ENCODE measurements at regions not wholly inside any gene's neighbourhood (a gene's known extent, or its start where the extent isn't known, plus 50 kb on each side); places are given as distances from the start of the nearest gene placed in this dataset.

DNA sequence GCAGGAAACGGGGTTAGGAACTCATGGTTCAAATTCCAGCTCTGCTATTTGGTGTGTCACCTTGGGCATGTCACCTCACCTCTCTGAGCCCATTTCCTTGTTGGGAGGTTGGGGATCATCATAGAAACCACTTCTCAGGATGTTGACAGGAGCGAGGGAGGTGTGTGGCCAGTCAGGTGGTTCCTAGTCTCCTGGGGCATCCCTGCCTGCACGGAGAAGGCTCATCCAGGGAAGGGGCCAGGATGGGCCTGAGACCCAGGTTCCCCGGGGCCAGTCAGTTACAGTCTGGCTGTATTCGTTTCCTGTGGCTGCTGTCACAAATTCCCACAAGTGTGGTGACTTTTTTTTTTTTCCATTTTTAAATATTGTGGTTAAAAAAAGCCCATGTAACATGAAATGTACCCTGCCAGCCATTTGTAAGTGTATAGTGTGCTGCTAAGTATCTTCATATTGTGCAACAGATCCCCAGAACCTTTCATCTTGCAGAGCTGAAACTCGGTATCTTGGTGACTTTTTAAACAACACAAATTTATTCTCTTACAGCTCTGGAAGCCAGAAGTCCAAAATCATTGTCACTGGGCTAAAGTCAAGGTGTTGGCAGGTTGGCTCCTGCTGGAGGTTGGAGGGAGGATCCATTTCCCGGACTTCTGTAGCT, 78.7 kb upstream of the UNC5A start:
- Histone ChIP-seq H2AFZ (ENCODE audit: low read depth, low read length, poor library complexity, severe bottlenecking) (no peak overlapping the region), H3K4me1 (ENCODE audit: control insufficient read depth in 1 of 2, insufficient read depth in 2 of 2, low read length in 2 of 2) (no peaks in the 10 kb centered on the region), H3K9ac (ENCODE audit: low read length) (no peak overlapping the region), H3K79me2 (ENCODE audit: insufficient read depth, low read length) (no peaks in the 10 kb centered on the region), H3K4me3 (replicated peaks in 1 of 2; ENCODE audit: low read depth in 1 of 2, low read length in 2 of 2) (no peak overlapping the region), H4K20me1 (ENCODE audit: insufficient read depth) (no peaks in the 10 kb centered on the region), H3K27ac (ENCODE audit: low read depth, low read length) (no peak overlapping the region), H3K27me3 (ENCODE audit: insufficient read depth, low read length) (0 out of 2 replicates have a peak, but pooled peaks cover 5% of the 10 kb centered on the region), H3K36me3 (ENCODE audit: control insufficient read depth in 1 of 2, insufficient read depth in 2 of 2, low read length in 2 of 2) (no peaks in the 10 kb centered on the region), H3K4me2 (ENCODE audit: low read length) (no peak overlapping the region), H3K9me2 (ENCODE audit: insufficient read depth) (no peaks in the 10 kb centered on the region), H3K9me3 (ENCODE audit: control insufficient read depth in 1 of 2, insufficient read depth in 1 of 2, low read depth in 1 of 2, low read length in 2 of 2) (peaks cover 0 to 4% of the 10 kb centered on the region in 2 experiments; a peak in 1 of 4 replicates)
- CTCF ChIA-PET, result no interaction called here
- TF ChIP-seq POLR2A (IDR thresholded peaks at IDR 0.05; ENCODE audit: borderline replicate concordance, extremely low read depth, insufficient read depth, insufficient read length) (no peak), CEBPB (IDR thresholded peaks at IDR 0.05; ENCODE audit: low read depth) (no peak), FOSL1 (IDR thresholded peaks at IDR 0.05; ENCODE audit: low read depth) (no peak), ATF3 (IDR thresholded peaks at IDR 0.05) (no peak), ZNF274 (IDR thresholded peaks at IDR 0.05; ENCODE audit: low read depth, low read length) (no peak), YY1 (IDR thresholded peaks at IDR 0.05; ENCODE audit: extremely low read depth, insufficient replicate concordance, low read depth, low read length) (no peak), ELF1 (IDR thresholded peaks at IDR 0.05; ENCODE audit: borderline replicate concordance, low read depth) (no peak), POLR2AphosphoS5 (IDR thresholded peaks at IDR 0.05; ENCODE audit: low read depth, low read length) (no peak), CTCF (IDR thresholded peaks at IDR 0.05 in 2 of 3, conservative IDR thresholded peaks at IDR 0.05 in 1 of 3; ENCODE audit: borderline replicate concordance in 1 of 3, insufficient read depth in 1 of 3, low read depth in 2 of 3, low read length in 2 of 3) (no peak)
- TF ChIP-seq, protein P1, sequence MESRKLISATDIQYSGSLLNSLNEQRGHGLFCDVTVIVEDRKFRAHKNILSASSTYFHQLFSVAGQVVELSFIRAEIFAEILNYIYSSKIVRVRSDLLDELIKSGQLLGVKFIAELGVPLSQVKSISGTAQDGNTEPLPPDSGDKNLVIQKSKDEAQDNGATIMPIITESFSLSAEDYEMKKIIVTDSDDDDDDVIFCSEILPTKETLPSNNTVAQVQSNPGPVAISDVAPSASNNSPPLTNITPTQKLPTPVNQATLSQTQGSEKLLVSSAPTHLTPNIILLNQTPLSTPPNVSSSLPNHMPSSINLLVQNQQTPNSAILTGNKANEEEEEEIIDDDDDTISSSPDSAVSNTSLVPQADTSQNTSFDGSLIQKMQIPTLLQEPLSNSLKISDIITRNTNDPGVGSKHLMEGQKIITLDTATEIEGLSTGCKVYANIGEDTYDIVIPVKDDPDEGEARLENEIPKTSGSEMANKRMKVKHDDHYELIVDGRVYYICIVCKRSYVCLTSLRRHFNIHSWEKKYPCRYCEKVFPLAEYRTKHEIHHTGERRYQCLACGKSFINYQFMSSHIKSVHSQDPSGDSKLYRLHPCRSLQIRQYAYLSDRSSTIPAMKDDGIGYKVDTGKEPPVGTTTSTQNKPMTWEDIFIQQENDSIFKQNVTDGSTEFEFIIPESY (IDR thresholded peaks at IDR 0.05; ENCODE audit: extremely low read depth, insufficient replicate concordance, low read length), result no peak
- TF ChIP-seq, protein P2, sequence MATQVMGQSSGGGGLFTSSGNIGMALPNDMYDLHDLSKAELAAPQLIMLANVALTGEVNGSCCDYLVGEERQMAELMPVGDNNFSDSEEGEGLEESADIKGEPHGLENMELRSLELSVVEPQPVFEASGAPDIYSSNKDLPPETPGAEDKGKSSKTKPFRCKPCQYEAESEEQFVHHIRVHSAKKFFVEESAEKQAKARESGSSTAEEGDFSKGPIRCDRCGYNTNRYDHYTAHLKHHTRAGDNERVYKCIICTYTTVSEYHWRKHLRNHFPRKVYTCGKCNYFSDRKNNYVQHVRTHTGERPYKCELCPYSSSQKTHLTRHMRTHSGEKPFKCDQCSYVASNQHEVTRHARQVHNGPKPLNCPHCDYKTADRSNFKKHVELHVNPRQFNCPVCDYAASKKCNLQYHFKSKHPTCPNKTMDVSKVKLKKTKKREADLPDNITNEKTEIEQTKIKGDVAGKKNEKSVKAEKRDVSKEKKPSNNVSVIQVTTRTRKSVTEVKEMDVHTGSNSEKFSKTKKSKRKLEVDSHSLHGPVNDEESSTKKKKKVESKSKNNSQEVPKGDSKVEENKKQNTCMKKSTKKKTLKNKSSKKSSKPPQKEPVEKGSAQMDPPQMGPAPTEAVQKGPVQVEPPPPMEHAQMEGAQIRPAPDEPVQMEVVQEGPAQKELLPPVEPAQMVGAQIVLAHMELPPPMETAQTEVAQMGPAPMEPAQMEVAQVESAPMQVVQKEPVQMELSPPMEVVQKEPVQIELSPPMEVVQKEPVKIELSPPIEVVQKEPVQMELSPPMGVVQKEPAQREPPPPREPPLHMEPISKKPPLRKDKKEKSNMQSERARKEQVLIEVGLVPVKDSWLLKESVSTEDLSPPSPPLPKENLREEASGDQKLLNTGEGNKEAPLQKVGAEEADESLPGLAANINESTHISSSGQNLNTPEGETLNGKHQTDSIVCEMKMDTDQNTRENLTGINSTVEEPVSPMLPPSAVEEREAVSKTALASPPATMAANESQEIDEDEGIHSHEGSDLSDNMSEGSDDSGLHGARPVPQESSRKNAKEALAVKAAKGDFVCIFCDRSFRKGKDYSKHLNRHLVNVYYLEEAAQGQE (IDR thresholded peaks at IDR 0.05; ENCODE audit: low read depth), result no peak
- RAD21 ChIA-PET (ENCODE audit: low non-redundant PET in 1 of 2, low total read pairs in 2 of 2, uncharacterized antibody in 2 of 2, unreplicated experiment in 2 of 2), result no interaction called here
- DNase-seq (ENCODE audit: low read depth, low spot score) (no peak), ATAC-seq (no peak)
- intact Hi-C loops (cut with micrococcal nuclease), result no loop called here
- POLR2A ChIA-PET, result no interaction called here
- BruUV-seq (replicated peaks), result no TSS peak

Data from HCT116 (cell line).